HepG2 (cell line): ENCODE measurements at regions not wholly inside any gene's neighbourhood (a gene's known extent, or its start where the extent isn't known, plus 50 kb on each side); places are given as distances from the start of the nearest gene placed in this dataset.

Source experiments
- ATAC-seq: fragments of 200-7000 bp; cut with Tn5 transposase; 3 replicates; pipeline ENCODE4 v1.9.1; 2020; ENCODE audit warnings: mild to moderate bottlenecking, moderate library complexity
- BruUV-seq: library from RNA; stranded (reverse); fragments of 400-500 nt; replicated peaks from 2 replicates; lab custom pipeline; 2021; lab: Mats Ljungman, UMichigan
- CTCF ChIA-PET: fragments of 300-600 bp; formaldehyde crosslinking; extraction: SDS; loops from one replicate; lab custom pipeline; 2021; ENCODE audit warnings: low total read pairs, inconsistent platforms, low intra/inter-chr PET ratio; lab: Yijun Ruan, JAX
- POLR2A ChIA-PET: fragments of 350-600 bp; sonication (Branson Sonifier 250); formaldehyde crosslinking; loops from one replicate; lab custom pipeline; 2020; ENCODE audit warnings: antibody characterized with exemption, inconsistent platforms; lab: Yijun Ruan, JAX
- DNase-seq: peaks from one replicate; pipeline ENCODE4 v3.0.0-alpha.2; 2015; ENCODE audit warnings: low spot score
- FAIRE-seq: peaks from 3 replicates; lab custom pipeline; 2011; peaks lifted over from hg19 to GRCh38; lab: Jason Lieb, UNC
- H2AFZ ChIP-seq: one replicate; pipeline ENCODE4 v1.6.1; 2011; ENCODE audit warnings: low read length, inconsistent platforms
- H3K27ac ChIP-seq: fragments of 300-600 bp; 3 replicates; pipeline ENCODE4 v1.8.0; 2011; ENCODE audit warnings: mixed run types, mild to moderate bottlenecking, mixed read lengths, low read length, inconsistent platforms; ENCODE audit not compliant: insufficient read depth; ENCODE audit errors: extremely low read length
- H3K27me3 ChIP-seq, 2 experiments: fragments of 200-600 bp in 1 of 2; 2 replicates in 1 of 2; 3 replicates in 1 of 2; pipeline versions ENCODE4 v1.6.0 to v1.8.0; 2011; ENCODE audit warnings: low read length in 2 of 2, mild to moderate bottlenecking in 2 of 2, moderate library complexity in 2 of 2, inconsistent platforms in 1 of 2; ENCODE audit not compliant: insufficient read depth in 2 of 2, control insufficient read depth in 1 of 2
- H3K36me3 ChIP-seq, 2 experiments: fragments of 200-600 bp in 1 of 2; replicated peaks in 1 of 2; 2 replicates in 1 of 2; 3 replicates in 1 of 2; pipeline versions ENCODE4 v1.5.1 to v1.8.0; 2011; ENCODE audit warnings: low read length in 2 of 2, inconsistent platforms in 1 of 2; ENCODE audit not compliant: insufficient read depth in 2 of 2, control insufficient read depth in 1 of 2
- H3K4me1 ChIP-seq: 2 replicates; pipeline ENCODE4 v1.5.1; 2012; ENCODE audit warnings: low read length, inconsistent platforms; ENCODE audit not compliant: insufficient read depth
- H3K4me2 ChIP-seq: 2 replicates; pipeline ENCODE4 v1.6.0; 2011; ENCODE audit warnings: low read depth, low read length, inconsistent platforms
- H3K4me3 ChIP-seq, 3 experiments: fragments of 200-600 bp in 1 of 3; sonication (generic), shearing (Covaris generic) in 1 of 3; replicated peaks in 1 of 3; 2 replicates each; pipeline ENCODE4 v1.5.1; 2011 to 2016; ENCODE audit warnings: low read length in 3 of 3, inconsistent platforms in 2 of 3, low read depth in 2 of 3, mild to moderate bottlenecking in 2 of 3, control low read depth in 1 of 3, mixed read lengths in 1 of 3; ENCODE audit not compliant: insufficient read depth in 1 of 3
- H3K79me2 ChIP-seq: one replicate; pipeline ENCODE4 v1.6.1; 2011; ENCODE audit warnings: low read length, inconsistent platforms; ENCODE audit not compliant: insufficient read depth
- H3K9ac ChIP-seq: 2 replicates; pipeline ENCODE4 v1.6.0; 2011; ENCODE audit warnings: mild to moderate bottlenecking, low read depth, low read length, inconsistent platforms; ENCODE audit not compliant: insufficient read depth
- H3K9me3 ChIP-seq: 2 replicates; pipeline ENCODE4 v1.5.1; 2012; ENCODE audit warnings: mild to moderate bottlenecking, low read length
- H4K20me1 ChIP-seq: 2 replicates; pipeline ENCODE4 v1.6.0; 2011; ENCODE audit warnings: inconsistent platforms, mild to moderate bottlenecking, low read length, moderate library complexity; ENCODE audit not compliant: insufficient read depth
- ELF3 ChIP-seq: IDR thresholded peaks from 2 replicates; pipeline ENCODE4 v1.6.1; 2016; ENCODE audit warnings: missing genetic modification reagents, missing compliant biosample characterization
- KLF12 ChIP-seq: sonication (generic); formaldehyde crosslinking; IDR thresholded peaks from 2 replicates; pipeline ENCODE4 v1.4.0; 2020; ENCODE audit warnings: missing genetic modification reagents, borderline replicate concordance
- KLF13 ChIP-seq: sonication (generic); formaldehyde crosslinking; IDR thresholded peaks from 2 replicates; pipeline ENCODE4 v1.4.0; 2020; ENCODE audit warnings: mild to moderate bottlenecking, missing genetic modification reagents
- MAFK ChIP-seq, 2 experiments: IDR thresholded peaks in 1 of 2; conservative IDR thresholded peaks in 1 of 2; 2 replicates each; pipeline ENCODE4 v1.6.1; 2011; ENCODE audit warnings: improper control_type of control experiment in 2 of 2, low read length in 2 of 2
- MIER3 ChIP-seq: IDR thresholded peaks from 2 replicates; pipeline ENCODE4 v1.6.1; 2016; ENCODE audit warnings: missing compliant biosample characterization, borderline replicate concordance
- MXI1 ChIP-seq: IDR thresholded peaks from 3 replicates; pipeline ENCODE4 v1.6.1; 2012; ENCODE audit warnings: low read depth, low read length, inconsistent platforms, borderline replicate concordance
- NFYB ChIP-seq: sonication (generic); formaldehyde crosslinking; IDR thresholded peaks from 2 replicates; pipeline ENCODE4 v1.4.0; 2020; ENCODE audit warnings: missing genetic modification reagents
- PAX8 ChIP-seq: sonication (generic); formaldehyde crosslinking; IDR thresholded peaks from 2 replicates; pipeline ENCODE4 v1.8.0; 2022; ENCODE audit warnings: mild to moderate bottlenecking, missing genetic modification reagents, borderline replicate concordance
- SYNCRIP ChIP-seq: fragments of 200-400 bp; formaldehyde crosslinking; IDR thresholded peaks from 2 replicates; pipeline ENCODE4 v1.6.1; 2018; ENCODE audit warnings: mild to moderate bottlenecking, low read depth, low read length; ENCODE audit not compliant: insufficient read depth
- ZFYVE20 ChIP-seq: sonication (generic); formaldehyde crosslinking; IDR thresholded peaks from 2 replicates; pipeline ENCODE4 v1.8.0; 2023; ENCODE audit warnings: low read depth, mild to moderate bottlenecking, moderate library complexity, missing genetic modification reagents, borderline replicate concordance
- ZNF143 ChIP-seq: sonication (generic); formaldehyde crosslinking; IDR thresholded peaks from 2 replicates; pipeline ENCODE4 v1.4.0; 2020; ENCODE audit warnings: missing genetic modification reagents
- ZNF563 ChIP-seq: sonication (generic); formaldehyde crosslinking; IDR thresholded peaks from 2 replicates; pipeline ENCODE4 v1.8.0; 2022; ENCODE audit warnings: mild to moderate bottlenecking, moderate library complexity, missing genetic modification reagents
- ZNF567 ChIP-seq: sonication (generic); formaldehyde crosslinking; IDR thresholded peaks from 2 replicates; pipeline ENCODE4 v1.8.1; 2023; ENCODE audit warnings: mild to moderate bottlenecking, missing genetic modification reagents, borderline replicate concordance
- ZNF605 ChIP-seq: sonication (generic); formaldehyde crosslinking; IDR thresholded peaks from 2 replicates; pipeline ENCODE4 v1.8.0; 2022; ENCODE audit warnings: mild to moderate bottlenecking, missing genetic modification reagents
- ZNF780A ChIP-seq: sonication (generic); formaldehyde crosslinking; IDR thresholded peaks from 2 replicates; pipeline ENCODE4 v1.8.0; 2022; ENCODE audit warnings: mild to moderate bottlenecking, missing genetic modification reagents, moderate library complexity
- WGBS: methylation state at CpG from one replicate; pipeline ENCODE4 v1.1.6; 2017; ENCODE audit warnings: low lambda C conversion rate; 5-methylcytosine and 5-hydroxymethylcytosine counted together
- in situ Hi-C: cut with HindIII; loops from 2 replicates; pipeline ENCODE4 v1.10.0; 2017; ENCODE audit warnings: low pct_unique_long_range_greater_than_20kb; ENCODE audit not compliant: extremely low pct_ligation_motif_present
- intact Hi-C: fragments of 100-400 bp; cut with micrococcal nuclease; formaldehyde crosslinking; loops from one replicate; pipeline ENCODE4 v1.10.0; 2022; ENCODE audit not compliant: unreplicated experiment
- TF ChIP-seq, protein P1 (sequence below): sonication (generic); formaldehyde crosslinking; IDR thresholded peaks from 2 replicates; pipeline ENCODE4 v1.4.0; 2020; ENCODE audit warnings: mild to moderate bottlenecking, missing genetic modification reagents
- TF ChIP-seq, protein P2 (sequence below): sonication (generic); formaldehyde crosslinking; IDR thresholded peaks from 2 replicates; pipeline ENCODE4 v1.4.0; 2020; ENCODE audit warnings: missing genetic modification reagents

DNA sequence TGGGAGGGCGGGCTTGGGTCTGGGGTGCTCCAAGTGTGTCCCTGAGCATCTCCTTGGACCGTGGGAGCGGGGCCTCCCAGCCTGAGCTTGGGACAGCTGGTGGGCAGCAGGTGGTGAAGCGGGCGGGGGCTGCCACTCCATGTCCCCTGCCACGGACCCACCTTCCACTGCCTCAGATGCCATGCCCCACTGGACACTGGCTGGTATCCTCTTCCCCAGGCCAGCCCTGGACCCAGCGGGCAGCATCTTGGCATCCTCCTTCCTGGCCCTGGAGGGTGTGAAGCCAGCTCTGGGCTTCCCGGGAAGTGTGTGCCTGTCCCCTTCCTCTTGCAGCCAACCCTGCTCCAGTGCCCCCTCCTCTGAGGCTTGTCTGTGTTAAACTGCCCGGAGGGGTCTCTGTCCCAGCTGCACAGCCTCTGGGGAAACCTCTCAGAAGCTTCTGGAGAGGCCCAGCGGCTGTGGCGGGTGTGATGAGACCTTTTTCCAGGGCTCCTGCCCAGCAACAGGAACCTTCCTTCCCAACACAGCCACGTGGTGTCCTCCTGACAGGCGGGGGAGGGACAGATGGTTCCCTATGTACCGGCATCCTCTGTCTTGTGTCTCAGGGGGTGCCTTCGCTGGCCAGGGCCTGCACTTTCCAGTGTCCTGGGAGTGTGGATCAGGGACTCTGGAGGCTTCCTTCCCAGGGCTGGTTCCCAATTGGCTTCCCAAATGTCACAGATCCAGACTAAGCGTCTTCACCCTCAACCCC is 81.6 kb upstream of the DISP3 start:
- Histone ChIP-seq H3K27ac (no peak overlapping the region), H3K36me3 (no peaks in the 10 kb centered on the region), H3K4me2 (no peak overlapping the region), H3K79me2 (no peaks in the 10 kb centered on the region), H3K27me3 (peaks cover 8 to 44% of the 10 kb centered on the region in 2 experiments; a peak in 4 of 5 replicates), H3K9ac (no peak overlapping the region), H3K9me3 (no peaks in the 10 kb centered on the region), H3K4me1 (no peaks in the 10 kb centered on the region), H2AFZ (no peak overlapping the region), H4K20me1 (no peaks in the 10 kb centered on the region; the same call in 1 of the 2 replicates), H3K4me3 (no peak overlapping the region)
- ChIA-PET CTCF (no interaction called here), POLR2A (no interaction called here)
- no peak for TF ChIP-seq ZNF143 (CRISPR knock-in tag)
- TF ChIP-seq ZNF780A (CRISPR knock-in tag), result no peak
- no peak for TF ChIP-seq PAX8 (CRISPR knock-in tag)
- TF ChIP-seq ZNF563 (CRISPR knock-in tag), result no peak
- TF ChIP-seq MXI1, result no peak
- no peak for TF ChIP-seq SYNCRIP
- TF ChIP-seq KLF13 (CRISPR knock-in tag), result no peak
- TF ChIP-seq, protein P1, sequence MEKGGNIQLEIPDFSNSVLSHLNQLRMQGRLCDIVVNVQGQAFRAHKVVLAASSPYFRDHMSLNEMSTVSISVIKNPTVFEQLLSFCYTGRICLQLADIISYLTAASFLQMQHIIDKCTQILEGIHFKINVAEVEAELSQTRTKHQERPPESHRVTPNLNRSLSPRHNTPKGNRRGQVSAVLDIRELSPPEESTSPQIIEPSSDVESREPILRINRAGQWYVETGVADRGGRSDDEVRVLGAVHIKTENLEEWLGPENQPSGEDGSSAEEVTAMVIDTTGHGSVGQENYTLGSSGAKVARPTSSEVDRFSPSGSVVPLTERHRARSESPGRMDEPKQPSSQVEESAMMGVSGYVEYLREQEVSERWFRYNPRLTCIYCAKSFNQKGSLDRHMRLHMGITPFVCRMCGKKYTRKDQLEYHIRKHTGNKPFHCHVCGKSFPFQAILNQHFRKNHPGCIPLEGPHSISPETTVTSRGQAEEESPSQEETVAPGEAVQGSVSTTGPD (CRISPR knock-in tag), result no peak
- no peak for TF ChIP-seq ZFYVE20 (CRISPR knock-in tag)
- TF ChIP-seq NFYB (CRISPR knock-in tag), result no peak
- TF ChIP-seq ZNF605 (CRISPR knock-in tag), result no peak
- no peak for TF ChIP-seq MIER3 (CRISPR knock-in tag)
- TF ChIP-seq ZNF567 (CRISPR knock-in tag), result no peak
- TF ChIP-seq, protein P2, sequence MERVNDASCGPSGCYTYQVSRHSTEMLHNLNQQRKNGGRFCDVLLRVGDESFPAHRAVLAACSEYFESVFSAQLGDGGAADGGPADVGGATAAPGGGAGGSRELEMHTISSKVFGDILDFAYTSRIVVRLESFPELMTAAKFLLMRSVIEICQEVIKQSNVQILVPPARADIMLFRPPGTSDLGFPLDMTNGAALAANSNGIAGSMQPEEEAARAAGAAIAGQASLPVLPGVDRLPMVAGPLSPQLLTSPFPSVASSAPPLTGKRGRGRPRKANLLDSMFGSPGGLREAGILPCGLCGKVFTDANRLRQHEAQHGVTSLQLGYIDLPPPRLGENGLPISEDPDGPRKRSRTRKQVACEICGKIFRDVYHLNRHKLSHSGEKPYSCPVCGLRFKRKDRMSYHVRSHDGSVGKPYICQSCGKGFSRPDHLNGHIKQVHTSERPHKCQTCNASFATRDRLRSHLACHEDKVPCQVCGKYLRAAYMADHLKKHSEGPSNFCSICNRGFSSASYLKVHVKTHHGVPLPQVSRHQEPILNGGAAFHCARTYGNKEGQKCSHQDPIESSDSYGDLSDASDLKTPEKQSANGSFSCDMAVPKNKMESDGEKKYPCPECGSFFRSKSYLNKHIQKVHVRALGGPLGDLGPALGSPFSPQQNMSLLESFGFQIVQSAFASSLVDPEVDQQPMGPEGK (CRISPR knock-in tag), result no peak
- TF ChIP-seq KLF12 (CRISPR knock-in tag), result no peak
- TF ChIP-seq ELF3 (CRISPR knock-in tag), result no peak
- no peak for TF ChIP-seq MAFK (conservative IDR thresholded peaks at IDR 0.05 in 1 of 2, IDR thresholded peaks at IDR 0.05 in 1 of 2; ENCODE audit: low read length in 2 of 2)
- no peak for ATAC-seq
- no TSS peak for BruUV-seq
- WGBS, result 12% methylated on average over 3 of the region's 16 CpGs
- no peak for DNase-seq
- in situ Hi-C loops, result no loop called here
- FAIRE-seq, result no peak
- intact Hi-C loops, result loop anchor here (10.0 kb wide), 1 partner anchor 927 kb away; no protein-coding TSS in a partner anchor
